ENCODE measurements at regions not wholly inside any gene's neighbourhood (a gene's known extent, or its start where the extent isn't known, plus 50 kb on each side); places are given as distances from the start of the nearest gene placed in this dataset.

DNA sequence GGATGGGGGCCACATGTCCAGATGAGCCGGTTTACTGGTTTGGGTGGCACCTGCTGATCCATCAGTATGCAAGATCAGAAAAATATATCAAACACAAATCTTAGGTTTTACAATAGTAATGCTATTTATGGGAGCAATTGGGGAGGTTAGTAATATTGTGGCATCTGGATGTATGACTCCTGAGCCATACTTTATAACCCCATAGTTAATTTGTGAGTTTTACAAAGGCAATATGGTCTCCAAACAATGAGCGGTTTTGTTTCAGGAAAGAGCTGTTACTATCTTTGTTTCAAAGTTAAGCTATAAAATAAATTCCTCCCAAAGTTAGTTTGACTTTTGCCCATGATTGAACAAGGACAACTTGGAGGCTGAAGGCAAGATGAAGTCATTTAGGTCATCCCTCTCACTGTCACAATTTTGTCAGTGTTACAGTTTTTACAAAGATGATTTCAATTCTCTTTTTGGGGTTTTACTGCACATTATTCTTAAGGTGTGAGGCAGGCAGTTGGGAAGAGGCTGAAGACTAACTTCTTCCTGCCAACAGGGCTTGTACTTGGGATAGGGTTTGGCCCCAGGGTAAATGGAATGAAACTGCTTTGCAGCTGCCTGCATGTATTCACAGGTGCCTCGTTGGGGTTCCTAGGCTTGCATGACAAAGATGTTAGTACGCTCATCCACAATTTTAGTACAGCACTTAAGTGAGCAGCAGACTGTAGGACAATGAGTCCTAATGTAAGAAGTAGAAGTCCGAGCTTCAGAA is 296.6 kb upstream of the NDN start:
- TF ChIP-seq CTCF (IDR thresholded peaks at IDR 0.05; ENCODE audit: control insufficient read depth, insufficient read depth, low read depth, low read length, missing control alignments) = no peak
- H3K4me3 ChIP-seq (ENCODE audit: control insufficient read depth, low read depth, low read length) = no peak overlapping the region
- DNase-seq (ENCODE audit: low read depth) = no peak

DNA sequence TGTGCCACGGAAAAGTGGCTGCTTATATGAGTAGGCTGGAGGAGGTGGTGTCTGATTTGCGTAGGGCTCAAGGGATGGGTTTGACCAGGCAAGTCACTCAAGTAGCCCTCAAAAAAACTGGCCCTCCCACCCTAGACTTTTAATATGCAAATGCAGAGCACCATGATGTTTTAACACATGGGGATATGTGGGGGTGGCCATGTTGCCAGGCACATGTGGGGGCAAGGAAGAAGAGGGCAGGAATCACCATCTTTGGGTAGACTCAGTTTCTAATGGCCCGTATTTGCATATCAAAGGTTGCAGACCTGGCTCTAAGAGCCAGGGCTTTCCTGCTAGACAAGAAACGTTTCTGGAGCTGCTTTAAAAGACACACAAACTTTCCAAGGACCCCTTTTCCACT is 307.2 kb upstream of the NDN start:
- TF ChIP-seq CTCF (IDR thresholded peaks at IDR 0.05; ENCODE audit: control insufficient read depth, insufficient read depth, low read depth, low read length, missing control alignments) = no peak
- no peak for DNase-seq (ENCODE audit: low read depth)
- H3K4me3 ChIP-seq (ENCODE audit: control insufficient read depth, low read depth, low read length) = no peak overlapping the region

- no peak for DNase-seq (ENCODE audit: low read depth)
- no peak for TF ChIP-seq CTCF (IDR thresholded peaks at IDR 0.05; ENCODE audit: control insufficient read depth, insufficient read depth, low read depth, low read length, missing control alignments)
- H3K4me3 ChIP-seq (ENCODE audit: control insufficient read depth, low read depth, low read length) = no peak overlapping the region
These were observed 311.0 kb upstream of the NDN start for GRCh38 chr15:23998056-23998455.

DNA sequence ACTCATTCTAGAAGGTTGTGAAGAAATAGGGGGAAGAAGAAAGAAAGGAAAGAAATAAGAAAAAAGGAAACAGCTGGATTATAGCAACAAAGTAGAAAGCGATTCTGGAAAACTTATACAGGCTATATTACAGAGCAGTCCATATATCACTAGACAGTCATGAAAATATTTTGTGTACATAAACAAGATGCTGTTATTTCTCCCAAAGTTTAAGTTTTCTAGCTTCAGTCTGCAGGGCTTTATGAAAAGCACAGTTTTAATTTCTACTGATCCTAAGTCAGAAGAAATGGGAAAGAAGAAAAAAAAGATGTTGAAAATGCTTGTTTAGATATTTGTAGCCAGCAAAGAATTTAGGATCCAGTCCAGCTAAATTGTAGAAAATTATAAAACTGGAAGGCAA is 321.4 kb upstream of the NDN start:
- TF ChIP-seq CTCF (IDR thresholded peaks at IDR 0.05; ENCODE audit: control insufficient read depth, insufficient read depth, low read depth, low read length, missing control alignments) = no peak
- H3K4me3 ChIP-seq (ENCODE audit: control insufficient read depth, low read depth, low read length) = no peak overlapping the region
- no peak for DNase-seq (ENCODE audit: low read depth)

DNA sequence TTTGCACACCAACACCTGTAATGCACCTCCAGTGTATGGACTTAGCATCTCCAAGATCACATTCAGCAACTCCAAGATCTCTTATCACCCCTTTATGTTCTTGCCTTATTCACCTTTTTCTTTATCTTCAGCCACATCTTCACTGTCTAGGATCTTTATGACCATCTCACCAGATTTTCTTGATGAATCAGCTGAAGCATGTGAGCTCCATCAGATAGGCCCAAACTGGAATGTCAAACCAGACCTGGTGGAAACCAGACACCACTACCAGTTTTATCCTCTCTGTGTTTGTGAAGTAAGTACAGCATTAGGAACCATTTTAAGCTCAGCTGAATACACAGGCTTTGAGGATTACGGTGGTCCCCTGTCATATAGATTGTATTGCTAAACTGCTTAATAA is 330.4 kb upstream of the NDN start:
- H3K4me3 ChIP-seq (ENCODE audit: control insufficient read depth, low read depth, low read length) = no peak overlapping the region
- no peak for DNase-seq (ENCODE audit: low read depth)
- no peak for TF ChIP-seq CTCF (IDR thresholded peaks at IDR 0.05; ENCODE audit: control insufficient read depth, insufficient read depth, low read depth, low read length, missing control alignments)

DNA sequence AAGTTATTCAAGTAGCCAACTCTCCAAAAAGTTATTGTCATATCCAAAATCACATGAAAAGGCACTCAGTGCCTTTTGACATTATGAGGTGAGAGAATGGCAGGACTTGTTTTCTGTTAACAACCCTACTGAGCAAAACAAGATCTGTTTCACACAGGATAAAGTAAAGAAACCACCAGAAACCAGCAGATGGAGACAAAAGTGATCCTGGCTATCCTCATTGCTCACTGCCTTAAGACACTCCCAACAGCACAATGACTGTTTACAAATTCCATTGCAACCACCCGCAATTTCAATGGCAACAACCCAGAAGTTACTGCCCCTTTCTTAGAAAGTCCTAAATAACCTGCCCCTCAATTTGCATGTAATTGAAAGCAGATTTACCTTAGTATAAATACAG is 352.6 kb upstream of the NDN start:
- DNase-seq (ENCODE audit: low read depth) = no peak
- no peak for TF ChIP-seq CTCF (IDR thresholded peaks at IDR 0.05; ENCODE audit: control insufficient read depth, insufficient read depth, low read depth, low read length, missing control alignments)
- H3K4me3 ChIP-seq (ENCODE audit: control insufficient read depth, low read depth, low read length) = no peak overlapping the region
